CD4-positive, alpha-beta T cell (primary cell): ENCODE measurements at regions not wholly inside any gene's neighbourhood (a gene's known extent, or its start where the extent isn't known, plus 50 kb on each side); places are given as distances from the start of the nearest gene placed in this dataset.

Experiments
- ATAC-seq: fragments of 200-7000 bp; cut with Tn5 transposase; one replicate; pipeline ENCODE4 v1.10.0; 2022; ENCODE audit warnings: mild to moderate bottlenecking; ENCODE audit not compliant: poor library complexity
- CTCF ChIA-PET: fragments of 350-600 bp; sonication (Branson Sonifier 250); formaldehyde crosslinking; loops from one replicate; lab custom pipeline; 2021; ENCODE audit warnings: antibody characterized with exemption, inconsistent platforms; lab: Charles Lee
- POLR2A ChIA-PET: fragments of 350-600 bp; sonication (Branson Sonifier 250); formaldehyde crosslinking; loops from one replicate; lab custom pipeline; 2021; ENCODE audit warnings: antibody characterized with exemption, inconsistent platforms; lab: Charles Lee
- DNase-seq, 14 experiments: peaks; one replicate each; pipeline ENCODE4 v3.0.0-alpha.2; 2013 to 2020; ENCODE audit warnings: mixed read lengths in 2 of 14
- H3K27ac ChIP-seq, 2 donors: one replicate each; pipeline versions ENCODE4 v1.5.1 to v1.7.0; 2013; ENCODE audit warnings: low read length in 2 of 2, low read depth in 1 of 2, mild to moderate bottlenecking in 1 of 2
- H3K27me3 ChIP-seq, 2 experiments: 1 replicate in 1 of 2; 2 replicates in 1 of 2; pipeline versions ENCODE4 v1.6.1 to v1.7.0; 2013; ENCODE audit warnings: low read length in 2 of 2, control low read depth in 1 of 2, mild to moderate bottlenecking in 1 of 2, moderate library complexity in 1 of 2; ENCODE audit not compliant: insufficient read depth in 2 of 2, control insufficient read depth in 1 of 2
- H3K36me3 ChIP-seq: one replicate; pipeline ENCODE4 v1.6.1; 2013; ENCODE audit warnings: low read length, control low read depth; ENCODE audit not compliant: insufficient read depth
- H3K4me1 ChIP-seq: one replicate; pipeline ENCODE4 v1.6.1; 2013; ENCODE audit warnings: low read length, control low read depth; ENCODE audit not compliant: insufficient read depth
- H3K4me3 ChIP-seq: one replicate; pipeline ENCODE4 v1.5.1; 2013; ENCODE audit warnings: mild to moderate bottlenecking, low read length, moderate library complexity
- H3K9me3 ChIP-seq, 2 experiments: 1 replicate in 1 of 2; 2 replicates in 1 of 2; pipeline versions ENCODE4 v1.6.1 to v1.7.0; 2013; ENCODE audit warnings: low read length in 2 of 2, mild to moderate bottlenecking in 2 of 2, control low read depth in 1 of 2, moderate library complexity in 1 of 2; ENCODE audit not compliant: control insufficient read depth in 1 of 2, insufficient read depth in 1 of 2
- H3K27ac Mint-ChIP-seq: one replicate; pipeline ENCODE4 v1.8.0; 2020; ENCODE audit warnings: mixed read lengths
- H3K27me3 Mint-ChIP-seq: one replicate; pipeline ENCODE4 v1.8.0; 2021; ENCODE audit warnings: mixed read lengths
- H3K36me3 Mint-ChIP-seq: one replicate; pipeline ENCODE4 v1.8.0; 2021; ENCODE audit warnings: low read depth, mixed read lengths
- H3K4me1 Mint-ChIP-seq: one replicate; pipeline ENCODE4 v1.8.0; 2021; ENCODE audit warnings: low read depth, mixed read lengths
- H3K4me3 Mint-ChIP-seq: one replicate; pipeline ENCODE4 v1.8.0; 2020; ENCODE audit warnings: mild to moderate bottlenecking, mixed read lengths
- H3K9me3 Mint-ChIP-seq: one replicate; pipeline ENCODE4 v1.8.0; 2020; ENCODE audit warnings: mixed read lengths
- intact Hi-C, 2 experiments: fragments of 100-400 bp; cut with DNase I in 1 of 2; cut with micrococcal nuclease in 1 of 2; formaldehyde crosslinking; loops; one replicate each; pipeline versions ENCODE4 v1.15.1 to v1.9.0; 2023 to 2025; cut with DNase I, micrococcal nuclease
- TF ChIP-seq, protein P1 (sequence below): fragments of 200-600 bp; IDR thresholded peaks from one replicate; pipeline ENCODE4 v1.8.0; 2022; ENCODE audit warnings: antibody characterized with exemption, mild to moderate bottlenecking

DNA sequence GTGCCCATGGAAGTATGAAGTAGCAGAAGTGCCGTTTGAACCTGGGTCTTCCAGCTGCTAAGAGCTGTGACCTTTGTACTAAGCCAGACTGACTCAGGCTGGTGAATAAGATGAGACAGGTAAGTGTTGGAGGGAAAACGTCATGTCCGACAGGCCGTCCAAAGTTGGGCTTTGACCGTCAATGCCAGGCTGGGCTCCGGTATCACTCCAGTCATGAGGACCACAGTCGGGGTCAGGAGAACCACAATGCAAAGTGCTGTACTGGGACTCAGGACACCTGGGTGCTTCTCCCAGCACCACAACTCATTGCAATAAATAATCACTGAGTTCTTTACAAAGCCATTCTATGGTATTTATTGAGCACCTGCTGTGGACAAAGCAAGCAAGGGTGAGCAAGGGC lies 268.6 kb downstream of the HAPSTR1 start:
- ATAC-seq, result no peak
- TF ChIP-seq, protein P1, sequence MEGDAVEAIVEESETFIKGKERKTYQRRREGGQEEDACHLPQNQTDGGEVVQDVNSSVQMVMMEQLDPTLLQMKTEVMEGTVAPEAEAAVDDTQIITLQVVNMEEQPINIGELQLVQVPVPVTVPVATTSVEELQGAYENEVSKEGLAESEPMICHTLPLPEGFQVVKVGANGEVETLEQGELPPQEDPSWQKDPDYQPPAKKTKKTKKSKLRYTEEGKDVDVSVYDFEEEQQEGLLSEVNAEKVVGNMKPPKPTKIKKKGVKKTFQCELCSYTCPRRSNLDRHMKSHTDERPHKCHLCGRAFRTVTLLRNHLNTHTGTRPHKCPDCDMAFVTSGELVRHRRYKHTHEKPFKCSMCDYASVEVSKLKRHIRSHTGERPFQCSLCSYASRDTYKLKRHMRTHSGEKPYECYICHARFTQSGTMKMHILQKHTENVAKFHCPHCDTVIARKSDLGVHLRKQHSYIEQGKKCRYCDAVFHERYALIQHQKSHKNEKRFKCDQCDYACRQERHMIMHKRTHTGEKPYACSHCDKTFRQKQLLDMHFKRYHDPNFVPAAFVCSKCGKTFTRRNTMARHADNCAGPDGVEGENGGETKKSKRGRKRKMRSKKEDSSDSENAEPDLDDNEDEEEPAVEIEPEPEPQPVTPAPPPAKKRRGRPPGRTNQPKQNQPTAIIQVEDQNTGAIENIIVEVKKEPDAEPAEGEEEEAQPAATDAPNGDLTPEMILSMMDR, result no peak
- H3K9me3 Mint-ChIP-seq, result peaks cover 11% of the 10 kb centered on the region
- H3K36me3 Mint-ChIP-seq, result no peaks in the 10 kb centered on the region
- POLR2A ChIA-PET, result no interaction called here
- H3K27ac Mint-ChIP-seq, result no peak overlapping the region
- Histone ChIP-seq H3K9me3 (peaks cover 0 to 11% of the 10 kb centered on the region in 2 experiments), H3K4me1 (no peaks in the 10 kb centered on the region), H3K36me3 (no peaks in the 10 kb centered on the region), H3K27me3 (no peaks in the 10 kb centered on the region), H3K27ac (no peak overlapping the region), H3K4me3 (no peak overlapping the region)
- no peak overlapping the region for H3K4me3 Mint-ChIP-seq
- intact Hi-C loops, result no loop called here
- DNase-seq, result no peak
- no peaks in the 10 kb centered on the region for H3K27me3 Mint-ChIP-seq
- CTCF ChIA-PET, result no interaction called here
- no peaks in the 10 kb centered on the region for H3K4me1 Mint-ChIP-seq

DNA sequence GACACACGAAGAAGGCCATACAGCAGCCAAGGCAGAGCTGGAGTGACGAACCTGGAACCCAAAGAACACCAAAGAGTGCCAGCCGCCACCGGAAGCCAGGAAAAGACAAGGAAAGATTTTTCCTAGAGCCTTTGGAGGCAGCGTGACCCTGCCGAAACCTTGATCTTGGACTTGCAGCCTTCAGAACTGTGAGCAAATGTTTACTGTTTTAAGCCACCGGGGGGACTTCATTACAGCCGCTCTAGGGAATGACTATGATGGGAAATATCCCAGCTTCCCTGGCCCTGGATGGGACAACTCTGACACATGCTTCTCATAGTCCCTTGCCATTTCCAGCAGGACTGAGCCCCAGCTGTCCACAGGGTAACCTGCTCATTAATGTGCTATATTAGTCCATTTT lies 270.6 kb downstream of the HAPSTR1 start:
- CTCF ChIA-PET, result no interaction called here
- H3K4me3 Mint-ChIP-seq, result no peak overlapping the region
- H3K36me3 Mint-ChIP-seq, result no peaks in the 10 kb centered on the region
- no peaks in the 10 kb centered on the region for H3K4me1 Mint-ChIP-seq
- ATAC-seq, result no peak
- no peaks in the 10 kb centered on the region for H3K27me3 ChIP-seq
- no peaks in the 10 kb centered on the region for H3K4me1 ChIP-seq
- H3K9me3 ChIP-seq, result peaks cover 0 to 11% of the 10 kb centered on the region in 2 experiments
- intact Hi-C loops, result no loop called here
- POLR2A ChIA-PET, result no interaction called here
- no peak overlapping the region for H3K27ac Mint-ChIP-seq
- TF ChIP-seq, protein P1, result no peak
- DNase-seq, result no peak
- no peak overlapping the region for H3K4me3 ChIP-seq
- no peak overlapping the region for H3K27ac ChIP-seq
- H3K27me3 Mint-ChIP-seq, result no peaks in the 10 kb centered on the region
- H3K9me3 Mint-ChIP-seq, result peaks cover 6% of the 10 kb centered on the region
- no peaks in the 10 kb centered on the region for H3K36me3 ChIP-seq

DNA sequence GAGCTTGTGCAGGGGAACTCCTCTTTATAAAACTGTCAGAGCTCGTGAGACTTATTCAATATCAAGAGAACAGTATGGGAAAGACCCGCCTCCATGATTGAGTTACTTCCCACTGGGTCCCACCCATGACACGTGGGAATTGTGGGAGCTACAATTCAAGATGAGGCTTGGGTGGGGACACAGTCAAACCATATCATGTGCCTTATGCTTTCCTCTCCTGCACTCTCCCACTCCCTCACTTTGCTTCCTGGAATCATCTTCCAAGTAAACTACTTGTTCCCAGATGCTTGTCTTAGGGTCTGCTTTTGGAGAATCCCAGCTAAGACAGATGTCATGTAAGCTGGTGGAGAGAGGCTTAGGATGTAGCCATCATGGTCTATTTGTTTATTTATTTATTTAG lies 271.2 kb downstream of the HAPSTR1 start:
- no peak overlapping the region for H3K27ac ChIP-seq
- ATAC-seq, result no peak
- H3K27ac Mint-ChIP-seq, result no peak overlapping the region

More for the DNA sequence above, 271.2 kb downstream of the HAPSTR1 start:
- Histone ChIP-seq H3K9me3 (peaks cover 0 to 11% of the 10 kb centered on the region in 2 experiments), H3K27me3 (no peaks in the 10 kb centered on the region), H3K36me3 (no peaks in the 10 kb centered on the region), H3K4me1 (no peaks in the 10 kb centered on the region), H3K4me3 (no peak overlapping the region)
- Mint-ChIP-seq H3K4me3 (no peak overlapping the region), H3K27me3 (no peaks in the 10 kb centered on the region), H3K36me3 (no peaks in the 10 kb centered on the region), H3K9me3 (peaks cover 3% of the 10 kb centered on the region), H3K4me1 (no peaks in the 10 kb centered on the region)
- DNase-seq, result no peak
- intact Hi-C loops, result no loop called here
- POLR2A ChIA-PET, result no interaction called here
- TF ChIP-seq, protein P1, result no peak
- CTCF ChIA-PET, result no interaction called here
